GM23338 (cell line): ENCODE measurements at regions not wholly inside any gene's neighbourhood (a gene's known extent, or its start where the extent isn't known, plus 50 kb on each side); places are given as distances from the start of the nearest gene placed in this dataset.

Source experiments
- ATAC-seq: fragments of 200-7000 bp; cut with Tn5 transposase; 3 replicates; pipeline ENCODE4 v1.9.1; 2020
- DNase-seq: peaks from one replicate; pipeline ENCODE4 v3.0.0-alpha.2; 2015; ENCODE audit warnings: low spot score
- H2AFZ ChIP-seq: fragments of 200-600 bp; sonication (generic); 2 replicates; pipeline ENCODE4 v1.8.0; 2016; ENCODE audit warnings: antibody characterized with exemption, mild to moderate bottlenecking, moderate library complexity
- H3F3A ChIP-seq: fragments of 200-600 bp; sonication (generic); replicated peaks from 2 replicates; pipeline ENCODE4 v1.8.0; 2017; ENCODE audit warnings: antibody characterized with exemption, mixed run types, low read depth
- H3K27ac ChIP-seq: fragments of 200-600 bp; sonication (generic); 2 replicates; pipeline ENCODE4 v1.6.1; 2016; ENCODE audit warnings: low read depth
- H3K27me3 ChIP-seq: fragments of 200-600 bp; sonication (generic); 2 replicates; pipeline ENCODE4 v1.8.0; 2016; ENCODE audit warnings: mild to moderate bottlenecking, mixed run types, moderate library complexity; ENCODE audit not compliant: insufficient read depth
- H3K36me3 ChIP-seq: fragments of 200-600 bp; sonication (generic); 2 replicates; pipeline ENCODE4 v1.8.0; 2016; ENCODE audit warnings: mild to moderate bottlenecking; ENCODE audit not compliant: insufficient read depth
- H3K4me1 ChIP-seq: fragments of 200-600 bp; sonication (generic); 2 replicates; pipeline ENCODE4 v1.8.0; 2016; ENCODE audit warnings: mild to moderate bottlenecking, moderate library complexity; ENCODE audit not compliant: insufficient read depth
- H3K4me2 ChIP-seq: fragments of 200-600 bp; sonication (generic); 2 replicates; pipeline ENCODE4 v1.7.1; 2017; ENCODE audit warnings: mixed run types
- H3K4me3 ChIP-seq: fragments of 200-600 bp; sonication (generic); 2 replicates; pipeline ENCODE4 v1.6.1; 2016; ENCODE audit warnings: mixed run types
- H3K79me2 ChIP-seq: fragments of 200-600 bp; sonication (generic); replicated peaks from 2 replicates; pipeline ENCODE4 v1.8.0; 2017; ENCODE audit warnings: mild to moderate bottlenecking; ENCODE audit not compliant: insufficient read depth
- H3K9me2 ChIP-seq: fragments of 200-600 bp; sonication (generic); 2 replicates; pipeline ENCODE4 v1.8.0; 2017; ENCODE audit not compliant: insufficient read depth
- H4K20me1 ChIP-seq: fragments of 200-600 bp; sonication (generic); replicated peaks from 2 replicates; pipeline ENCODE4 v1.8.0; 2017; ENCODE audit warnings: mild to moderate bottlenecking; ENCODE audit not compliant: insufficient read depth
- H3K27ac Mint-ChIP-seq: 2 replicates; pipeline ENCODE4 v1.8.0; 2020; ENCODE audit warnings: inconsistent platforms, mild to moderate bottlenecking, moderate library complexity, mixed read lengths
- H3K27me3 Mint-ChIP-seq: 3 replicates; pipeline ENCODE4 v1.8.0; 2022; ENCODE audit warnings: low read depth, mild to moderate bottlenecking, moderate library complexity, mixed read lengths, inconsistent platforms; ENCODE audit not compliant: insufficient read depth, poor library complexity
- H3K36me3 Mint-ChIP-seq: 3 replicates; pipeline ENCODE4 v1.8.0; 2021; ENCODE audit warnings: low read depth, mild to moderate bottlenecking, inconsistent platforms, moderate library complexity, mixed read lengths
- H3K4me1 Mint-ChIP-seq: 3 replicates; pipeline ENCODE4 v1.8.0; 2020; ENCODE audit warnings: mild to moderate bottlenecking, inconsistent platforms, mixed read lengths
- H3K4me3 Mint-ChIP-seq: 3 replicates; pipeline ENCODE4 v1.8.0; 2021; ENCODE audit warnings: moderate library complexity, mild to moderate bottlenecking, inconsistent platforms, mixed read lengths
- H3K9me3 Mint-ChIP-seq: 3 replicates; pipeline ENCODE4 v1.8.0; 2020; ENCODE audit warnings: moderate library complexity, mild to moderate bottlenecking, inconsistent platforms, mixed read lengths
- CREB1 ChIP-seq: fragments of 250-450 bp; sonication (Bioruptor Pico); IDR thresholded peaks from 2 replicates; pipeline ENCODE4 v1.5.0; 2020; ENCODE audit warnings: low read depth, mild to moderate bottlenecking, moderate library complexity
- CTCF ChIP-seq, 2 experiments: fragments of 200-600 bp in 1 of 2; sonication (generic) in 1 of 2; conservative IDR thresholded peaks; 2 replicates each; pipeline versions ENCODE4 v1.5.1 to v1.6.1; 2016 to 2017; ENCODE audit warnings: antibody characterized with exemption in 2 of 2, low read depth in 2 of 2, mild to moderate bottlenecking in 2 of 2, moderate library complexity in 1 of 2
- ETS1 ChIP-seq: IDR thresholded peaks from 2 replicates; pipeline ENCODE4 v1.6.1; 2016; ENCODE audit warnings: antibody characterized with exemption
- EZH2 ChIP-seq: fragments of 200-600 bp; sonication (generic); IDR thresholded peaks from one replicate; pipeline ENCODE4 v1.8.0; 2017; ENCODE audit warnings: antibody characterized with exemption, mild to moderate bottlenecking, low read depth; ENCODE audit not compliant: unreplicated experiment
- EZH2phosphoT487 ChIP-seq: fragments of 200-600 bp; sonication (generic); IDR thresholded peaks from one replicate; pipeline ENCODE4 v1.8.1; 2018; ENCODE audit warnings: antibody characterized with exemption; ENCODE audit not compliant: unreplicated experiment
- JUNB ChIP-seq: IDR thresholded peaks from one replicate; pipeline ENCODE4 v1.6.1; 2016; ENCODE audit warnings: antibody characterized with exemption; ENCODE audit not compliant: unreplicated experiment
- POLR2AphosphoS5 ChIP-seq: IDR thresholded peaks from 2 replicates; pipeline ENCODE4 v1.6.1; 2016; ENCODE audit warnings: antibody characterized with exemption, low read depth
- REST ChIP-seq: IDR thresholded peaks from one replicate; pipeline ENCODE4 v1.6.1; 2018; ENCODE audit warnings: antibody characterized with exemption; ENCODE audit not compliant: unreplicated experiment
- STAT1 ChIP-seq: IDR thresholded peaks from one replicate; pipeline ENCODE4 v1.6.1; 2016; ENCODE audit warnings: antibody characterized with exemption; ENCODE audit not compliant: unreplicated experiment
- ZNF114 ChIP-seq: fragments of 250-450 bp; sonication (Bioruptor Pico); IDR thresholded peaks from 2 replicates; pipeline ENCODE4 v1.5.0; 2020; ENCODE audit warnings: mild to moderate bottlenecking, moderate library complexity
- ZNF331 ChIP-seq: fragments of 250-450 bp; sonication (Bioruptor Pico); IDR thresholded peaks from 2 replicates; pipeline ENCODE4 v1.5.0; 2020; ENCODE audit warnings: low read depth, mild to moderate bottlenecking, moderate library complexity
- ZNF462 ChIP-seq: fragments of 250-450 bp; sonication (Bioruptor Pico); IDR thresholded peaks from 2 replicates; pipeline ENCODE4 v1.5.0; 2020; ENCODE audit warnings: mild to moderate bottlenecking, moderate library complexity

GRCh38 chr4:26051240-26051639 is 137.2 kb downstream of the SMIM20 start:
- peaks cover 20% of the 10 kb centered on the region; the same call in 1 of the 2 replicates for H3K9me2 ChIP-seq
- no peak overlapping the region for H2AFZ ChIP-seq
- no peaks in the 10 kb centered on the region for H3K36me3 ChIP-seq
- H3K4me1 ChIP-seq: peaks cover 5% of the 10 kb centered on the region
- ATAC-seq (no peak), DNase-seq (no peak)
- no peaks in the 10 kb centered on the region for H4K20me1 ChIP-seq
- no peak overlapping the region for H3K4me3 ChIP-seq
- H3K4me2 ChIP-seq: no peak overlapping the region
- H3F3A ChIP-seq: no peaks in the 10 kb centered on the region
- peaks cover 3% of the 10 kb centered on the region; the same call in 2 of the 3 replicates for H3K9me3 Mint-ChIP-seq
- peaks cover 3% of the 10 kb centered on the region; the same call in 1 of the 3 replicates for H3K36me3 Mint-ChIP-seq
- TF ChIP-seq EZH2 (no peak), ZNF114 (CRISPR knock-in tag) (no peak), CREB1 (no peak), ZNF331 (CRISPR knock-in tag) (no peak), JUNB (no peak), STAT1 (no peak), REST (no peak), EZH2phosphoT487 (no peak), ETS1 (no peak), POLR2AphosphoS5 (no peak), ZNF462 (CRISPR knock-in tag) (no peak), CTCF (conservative IDR thresholded peaks at IDR 0.05; ENCODE audit: low read depth in 2 of 2) (no peak)
- H3K27me3 ChIP-seq: no peaks in the 10 kb centered on the region
- H3K27me3 Mint-ChIP-seq: peaks cover 9% of the 10 kb centered on the region
- H3K27ac ChIP-seq: no peak overlapping the region
- no peak overlapping the region for H3K4me3 Mint-ChIP-seq
- no peaks in the 10 kb centered on the region for H3K79me2 ChIP-seq
- peaks cover 10% of the 10 kb centered on the region; the same call in 2 of the 3 replicates for H3K4me1 Mint-ChIP-seq
- no peak overlapping the region for H3K27ac Mint-ChIP-seq
